SW 1271 (cell line): ENCODE measurements at regions not wholly inside any gene's neighbourhood (a gene's known extent, or its start where the extent isn't known, plus 50 kb on each side); places are given as distances from the start of the nearest gene placed in this dataset.
"Not testable (repeated sequence)": the region's sequence is repeated elsewhere in the genome, so short reads cannot be mapped to it uniquely, and the experiment has no call there.

Experiments
- DNase-seq, 2 experiments: peaks; one replicate each; lab custom pipeline; 2025; lab: John Stamatoyannopoulos, UW

DNA sequence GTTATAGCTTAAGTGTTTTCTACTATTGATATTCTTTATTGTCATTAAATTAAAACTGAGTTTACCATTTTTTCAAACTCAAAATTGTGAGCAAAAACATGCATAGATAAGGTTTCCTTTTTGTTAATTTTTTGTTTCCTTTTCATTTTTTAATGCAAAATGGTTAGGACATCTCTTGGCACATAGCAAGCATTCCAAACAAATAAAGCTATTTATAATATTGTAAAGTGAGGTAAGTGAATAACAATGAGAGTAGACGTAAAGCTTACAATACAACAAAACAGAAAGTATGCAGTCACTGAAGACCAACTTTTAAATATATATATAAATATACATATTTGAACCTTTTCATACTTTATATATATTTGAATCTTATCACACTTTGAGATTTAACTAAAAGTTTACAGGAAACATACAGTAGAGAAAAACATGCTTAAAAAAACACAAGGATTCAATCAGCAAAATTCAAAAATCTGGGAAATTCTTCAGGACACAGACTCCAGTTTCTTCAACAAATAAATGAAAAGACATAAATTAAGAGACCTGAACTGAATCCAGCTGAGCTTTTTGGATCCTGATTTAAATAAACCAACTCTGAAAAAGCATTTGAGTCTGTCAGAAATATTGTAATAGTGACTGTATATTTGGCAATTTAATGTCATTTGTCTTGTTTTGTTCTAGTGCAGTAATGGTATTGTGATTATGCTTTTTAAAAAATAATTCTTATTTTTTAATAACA is 67.5 kb upstream of the SAMSN1 start:
- no peak for DNase-seq

DNA sequence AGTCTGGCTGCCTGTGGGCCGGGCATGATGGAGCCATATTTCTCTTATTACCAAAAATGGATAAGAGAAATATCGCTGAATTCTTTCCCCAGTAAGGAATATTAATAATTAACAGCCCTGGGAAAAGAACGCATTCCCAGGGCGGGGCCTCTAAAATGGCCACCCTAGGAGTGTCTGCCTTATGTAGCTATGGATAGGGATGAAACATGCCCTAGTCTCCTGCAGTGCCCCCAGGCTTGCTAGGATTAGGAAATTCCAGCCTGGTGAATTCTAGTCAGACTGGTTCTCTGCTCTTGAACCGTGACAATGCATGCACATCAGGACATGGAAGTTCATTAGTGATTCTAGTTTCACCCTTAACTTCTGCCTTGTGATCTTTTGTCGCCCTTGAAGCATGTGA is 64.0 kb upstream of the SAMSN1 start:
- DNase-seq: not testable (repeated sequence)

DNA sequence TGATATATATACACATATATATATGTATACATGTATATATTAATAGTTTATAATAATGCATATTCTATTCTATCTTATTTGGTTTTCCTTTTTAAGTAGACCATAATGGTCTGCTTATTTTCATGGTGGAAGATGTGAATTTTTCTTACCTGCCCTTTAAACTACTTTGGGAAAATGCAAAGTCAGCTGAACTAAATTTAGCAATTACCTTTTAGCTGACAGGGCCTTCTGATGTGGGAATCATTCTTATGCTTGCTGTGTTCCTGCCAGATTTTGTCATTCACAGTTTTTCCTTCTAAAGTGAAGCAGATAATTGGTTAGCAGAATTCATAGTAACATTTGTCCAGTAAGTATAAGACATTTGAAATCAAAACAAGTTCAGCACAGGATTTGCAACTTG is 63.2 kb upstream of the SAMSN1 start:
- DNase-seq: no peak

DNA sequence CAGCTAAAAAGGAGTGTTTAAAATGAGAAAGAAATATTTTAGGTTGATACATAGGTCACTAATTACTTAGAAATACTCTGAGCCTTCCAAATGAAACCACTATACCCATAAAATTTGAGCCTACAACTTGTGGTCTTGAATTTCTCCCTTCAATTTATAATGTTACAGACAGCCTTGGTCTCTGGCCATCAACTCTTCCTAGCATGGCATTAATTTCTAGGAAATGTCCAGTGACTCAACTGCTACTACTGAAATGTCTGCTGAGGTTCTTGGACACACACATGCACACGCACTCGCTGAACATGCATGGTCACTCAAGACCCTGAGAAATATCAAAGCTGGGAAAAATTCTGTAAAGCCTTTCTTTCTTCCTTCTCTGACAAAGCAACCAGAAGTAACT is 61.1 kb upstream of the SAMSN1 start:
- no peak for DNase-seq

DNA sequence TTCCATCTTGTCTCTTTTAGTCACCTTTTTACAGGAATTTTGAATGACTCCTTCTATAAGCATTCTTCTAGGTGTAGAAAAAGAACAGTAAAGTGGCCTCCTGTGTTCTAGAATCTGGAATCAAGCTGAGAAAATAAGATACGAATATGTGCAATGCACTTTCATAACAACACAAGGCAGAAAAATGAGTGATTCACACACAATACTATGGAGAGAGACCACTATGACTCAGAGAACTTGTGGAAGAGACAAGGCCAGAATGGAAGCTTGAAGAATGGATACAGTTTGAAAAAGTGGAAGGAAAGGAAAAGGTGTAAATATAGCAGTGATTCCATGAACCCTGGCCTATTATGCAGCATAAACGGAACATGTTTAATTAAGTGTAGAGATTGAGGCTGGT is 57.1 kb upstream of the SAMSN1 start:
- peak in 1 of 2 experiments; percentile 7 for DNase-seq

DNA sequence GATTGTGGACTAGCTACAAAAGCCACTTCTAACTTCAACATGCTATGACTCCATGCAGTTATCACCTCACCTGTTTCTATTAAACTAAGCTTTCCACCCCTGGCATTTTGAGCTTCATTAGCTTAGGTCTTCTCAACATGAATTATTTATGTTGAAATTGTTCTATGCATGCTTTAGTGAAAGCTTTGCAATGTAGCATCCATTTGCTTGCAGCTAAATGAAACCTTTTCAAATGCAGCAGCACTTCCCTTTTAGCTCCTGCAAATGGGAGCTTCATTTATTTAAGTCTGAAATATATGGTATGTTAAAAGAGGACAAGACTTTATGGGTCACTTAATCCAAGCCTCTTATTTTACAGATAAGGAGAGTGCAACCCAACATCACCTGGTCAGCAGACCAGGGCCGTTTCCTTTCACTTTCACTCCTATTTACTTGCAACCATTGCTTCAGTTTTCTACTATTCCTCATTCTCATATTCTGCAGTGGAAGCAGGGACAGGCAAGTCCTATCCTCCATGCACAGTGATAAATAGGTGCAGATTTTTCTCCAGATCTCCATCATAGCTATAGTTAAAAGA is 56.4 kb upstream of the SAMSN1 start:
- DNase-seq: no peak

DNA sequence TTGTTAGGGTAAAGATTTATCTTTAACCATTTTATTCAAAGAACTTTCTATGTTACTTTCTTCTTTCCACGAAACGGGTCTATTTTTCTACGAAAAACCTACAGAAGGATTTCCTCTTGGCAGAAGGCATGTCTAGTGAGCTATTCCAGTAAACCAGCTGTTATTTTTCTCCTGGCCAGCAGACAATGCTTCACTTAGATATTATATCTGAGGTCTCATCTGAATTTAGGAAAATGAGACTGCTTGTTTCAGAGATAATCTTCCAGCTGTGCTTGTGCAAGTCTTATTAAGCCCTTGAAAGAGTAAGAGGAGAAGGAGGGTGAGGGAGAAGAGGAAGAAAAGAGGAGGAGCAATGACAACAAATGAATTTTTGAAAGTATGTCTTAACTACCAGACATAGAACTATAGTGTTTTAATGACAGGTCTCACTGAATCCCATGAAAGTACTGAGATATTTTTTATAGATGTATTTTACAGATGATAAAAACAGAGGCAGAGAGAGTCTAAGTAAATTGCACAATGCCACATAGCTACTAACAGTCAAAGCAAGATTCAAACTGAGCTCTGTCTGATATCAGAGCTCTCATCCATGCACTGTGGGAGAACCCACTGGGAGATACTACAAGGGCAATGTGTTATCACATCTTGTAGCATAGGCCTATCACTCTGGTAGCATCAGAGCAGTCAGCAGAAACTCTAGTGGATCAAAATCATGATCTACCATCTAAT is 54.6 kb upstream of the SAMSN1 start:
- DNase-seq: no peak

DNA sequence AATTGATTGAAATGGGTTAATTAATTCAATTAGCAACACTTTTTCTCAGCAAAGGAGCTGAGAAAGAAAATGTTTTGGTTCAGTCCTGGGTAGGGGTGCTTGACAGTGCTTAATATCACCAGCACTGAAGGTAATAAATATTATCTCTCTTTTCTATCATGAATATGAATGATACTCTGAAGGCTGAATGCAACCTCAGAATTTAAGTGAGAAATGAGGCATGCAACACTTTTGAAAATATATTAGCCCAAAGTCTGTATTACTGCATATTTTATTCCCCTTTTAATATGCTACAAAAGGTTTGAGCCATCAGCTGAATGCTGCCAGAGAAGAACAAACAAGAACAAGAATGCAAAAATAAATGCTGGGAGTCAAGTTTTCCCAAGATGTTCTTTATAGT is 52.0 kb upstream of the SAMSN1 start:
- DNase-seq: no peak
